OCI-LY3 (cell line): ENCODE measurements at regions not wholly inside any gene's neighbourhood (a gene's known extent, or its start where the extent isn't known, plus 50 kb on each side); places are given as distances from the start of the nearest gene placed in this dataset.

Experiments
- H2AFZ ChIP-seq: fragments of 200-600, 300-600 bp; shearing (Covaris generic); 2 replicates; pipeline ENCODE4 v1.6.0; 2014; ENCODE audit warnings: antibody characterized with exemption, low read depth, low read length
- H3K27ac ChIP-seq: fragments of 200-600, 300-600 bp; sonication (generic); 2 replicates; pipeline ENCODE4 v1.5.1; 2014; ENCODE audit warnings: mild to moderate bottlenecking, low read length, moderate library complexity, mixed read lengths
- H3K27me3 ChIP-seq: fragments of 200-600, 300-600 bp; sonication (generic); 2 replicates; pipeline ENCODE4 v1.6.1; 2014; ENCODE audit warnings: low read depth, low read length, mixed read lengths
- H3K36me3 ChIP-seq: fragments of 200-600, 300-600 bp; sonication (generic); replicated peaks from 2 replicates; pipeline ENCODE3; 2014; ENCODE audit warnings: low read depth, low read length, mixed read lengths
- H3K4me1 ChIP-seq: fragments of 300-600, 200-600 bp; sonication (generic); 2 replicates; pipeline ENCODE4 v1.6.1; 2014; ENCODE audit warnings: low read length, mixed read lengths
- H3K4me2 ChIP-seq: fragments of 200-600, 300-600 bp; sonication (generic); 2 replicates; pipeline ENCODE4 v1.6.1; 2014; ENCODE audit warnings: low read length, mixed read lengths
- H3K4me3 ChIP-seq: fragments of 300-600, 200-600 bp; sonication (generic); 2 replicates; pipeline ENCODE4 v1.5.1; 2014; ENCODE audit warnings: antibody characterized with exemption, mild to moderate bottlenecking, low read length, moderate library complexity
- H3K79me2 ChIP-seq: fragments of 300-600, 200-600 bp; shearing (Covaris generic); 2 replicates; pipeline ENCODE4 v1.6.1; 2014; ENCODE audit warnings: mild to moderate bottlenecking, low read length, mixed read lengths
- H3K9ac ChIP-seq: fragments of 300-600, 200-600 bp; shearing (Covaris generic); 2 replicates; pipeline ENCODE4 v1.6.0; 2014; ENCODE audit warnings: mild to moderate bottlenecking, low read length, moderate library complexity
- H3K9me3 ChIP-seq: fragments of 200-600, 300-600 bp; shearing (Covaris generic); 2 replicates; pipeline ENCODE4 v1.6.1; 2014; ENCODE audit warnings: low read length, mixed read lengths; ENCODE audit not compliant: insufficient read depth
- H4K20me1 ChIP-seq: fragments of 200-600, 300-600 bp; sonication (generic); 2 replicates; pipeline ENCODE4 v1.6.1; 2016; ENCODE audit warnings: low read length, mixed read lengths; ENCODE audit not compliant: insufficient read depth
- CTCF ChIP-seq: fragments of 200-600, 300-600 bp; sonication (generic); IDR thresholded peaks from 2 replicates; pipeline ENCODE4 v1.5.1; 2014; ENCODE audit warnings: antibody characterized with exemption, low read length, low read depth
- EZH2phosphoT487 ChIP-seq: fragments of 200-600 bp; shearing (Covaris generic); IDR thresholded peaks from 2 replicates; pipeline ENCODE4 v1.6.1; 2018; ENCODE audit warnings: antibody characterized with exemption, mixed run types, low read depth

GRCh38 chr7:35467456-35467978, 213.6 kb upstream of the TBX20 start:
- no peak for TF ChIP-seq EZH2phosphoT487
- no peak for TF ChIP-seq CTCF

GRCh38 chr7:35465791-35466336, 212.0 kb upstream of the TBX20 start:
- no peak overlapping the region for H2AFZ ChIP-seq
- no peak for TF ChIP-seq EZH2phosphoT487
- no peak for TF ChIP-seq CTCF
- no peaks in the 10 kb centered on the region for H3K4me1 ChIP-seq

More at GRCh38 chr7:35467456-35467978, 213.6 kb upstream of the TBX20 start:
- Histone ChIP-seq H3K79me2 (no peaks in the 10 kb centered on the region), H3K27ac (no peak overlapping the region), H3K4me2 (no peak overlapping the region), H3K9ac (no peak overlapping the region), H3K9me3 (no peaks in the 10 kb centered on the region), H3K36me3 (no peaks in the 10 kb centered on the region), H3K4me1 (no peaks in the 10 kb centered on the region), H2AFZ (no peak overlapping the region), H3K27me3 (peaks cover 33% of the 10 kb centered on the region), H4K20me1 (no peaks in the 10 kb centered on the region), H3K4me3 (no peak overlapping the region)

GRCh38 chr7:35463751-35464150, 209.9 kb upstream of the TBX20 start:
- no peaks in the 10 kb centered on the region for H4K20me1 ChIP-seq
- no peak overlapping the region for H2AFZ ChIP-seq
- no peak for TF ChIP-seq CTCF
- TF ChIP-seq EZH2phosphoT487 = no peak
- no peak overlapping the region for H3K27ac ChIP-seq
- H3K9ac ChIP-seq = no peak overlapping the region
- no peaks in the 10 kb centered on the region for H3K4me1 ChIP-seq
- no peaks in the 10 kb centered on the region for H3K36me3 ChIP-seq
- peaks cover 39% of the 10 kb centered on the region for H3K27me3 ChIP-seq
- no peaks in the 10 kb centered on the region for H3K9me3 ChIP-seq
- no peak overlapping the region for H3K4me2 ChIP-seq
- no peak overlapping the region for H3K4me3 ChIP-seq
- H3K79me2 ChIP-seq = no peaks in the 10 kb centered on the region

More at GRCh38 chr7:35465791-35466336, 212.0 kb upstream of the TBX20 start:
- Histone ChIP-seq H3K4me2 (no peak overlapping the region), H3K4me3 (no peak overlapping the region), H3K9me3 (no peaks in the 10 kb centered on the region), H3K27ac (no peak overlapping the region), H3K36me3 (no peaks in the 10 kb centered on the region), H3K27me3 (peaks cover 45% of the 10 kb centered on the region), H3K9ac (no peak overlapping the region), H3K79me2 (no peaks in the 10 kb centered on the region), H4K20me1 (no peaks in the 10 kb centered on the region)

- no peak overlapping the region for H3K4me2 ChIP-seq
- no peaks in the 10 kb centered on the region for H3K4me1 ChIP-seq
- H3K27ac ChIP-seq = no peak overlapping the region
These were observed 209.3 kb upstream of the TBX20 start for GRCh38 chr7:35463176-35463700.

More at GRCh38 chr7:35463176-35463700, 209.3 kb upstream of the TBX20 start:
- Histone ChIP-seq H3K27me3 (peaks cover 35% of the 10 kb centered on the region), H3K9me3 (no peaks in the 10 kb centered on the region), H3K9ac (no peak overlapping the region), H3K36me3 (no peaks in the 10 kb centered on the region), H3K4me3 (no peak overlapping the region), H2AFZ (no peak overlapping the region), H4K20me1 (no peaks in the 10 kb centered on the region), H3K79me2 (no peaks in the 10 kb centered on the region)
- TF ChIP-seq EZH2phosphoT487 (no peak), CTCF (no peak)
